ENCODE measurements at regions not wholly inside any gene's neighbourhood (a gene's known extent, or its start where the extent isn't known, plus 50 kb on each side); places are given as distances from the start of the nearest gene placed in this dataset.

DNA sequence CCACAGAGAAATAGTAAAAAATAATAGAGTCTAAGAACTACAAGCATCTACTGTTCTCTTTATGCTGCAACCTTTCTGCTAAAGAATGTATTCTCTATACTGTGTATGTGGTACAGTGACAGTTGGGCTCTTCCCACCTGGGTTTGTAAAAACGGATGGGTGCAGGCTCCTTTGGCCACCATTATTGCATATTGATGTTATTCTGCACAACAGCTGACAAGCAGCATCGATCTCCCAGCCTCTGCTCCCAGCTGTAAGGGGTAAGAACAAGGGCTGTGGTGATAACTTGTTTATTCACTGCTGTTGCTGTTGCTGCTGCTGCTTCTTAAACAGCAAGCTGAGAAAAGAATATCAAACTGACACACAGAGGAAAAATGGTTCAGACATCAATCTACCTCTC is 56.1 kb downstream of the KCNRG start:
- TF ChIP-seq POLR2AphosphoS5 (IDR thresholded peaks at IDR 0.05; ENCODE audit: low read depth, low read length) (no peak), POU2F2 (IDR thresholded peaks at IDR 0.05; ENCODE audit: low read depth, low read length) (no peak), PAX5 (IDR thresholded peaks at IDR 0.05; ENCODE audit: insufficient read depth, low read length, severe bottlenecking) (no peak), SPI1 (IDR thresholded peaks at IDR 0.05; ENCODE audit: low read depth, low read length) (no peak), TAF1 (IDR thresholded peaks at IDR 0.05; ENCODE audit: low read depth, low read length) (no peak), POLR2A (IDR thresholded peaks at IDR 0.05; ENCODE audit: low read depth, low read length) (no peak)
- DNase-seq (ENCODE audit: insufficient read length, low spot score) (no peak), FAIRE-seq (peak; percentile 77)

GRCh38 chr13:50072676-50073075 is 57.4 kb downstream of the KCNRG start:
- DNase-seq (ENCODE audit: insufficient read length, low spot score) (no peak), FAIRE-seq (no peak)
- TF ChIP-seq PAX5 (IDR thresholded peaks at IDR 0.05; ENCODE audit: insufficient read depth, low read length, severe bottlenecking) (no peak), TAF1 (IDR thresholded peaks at IDR 0.05; ENCODE audit: low read depth, low read length) (no peak), SPI1 (IDR thresholded peaks at IDR 0.05; ENCODE audit: low read depth, low read length) (no peak), POLR2AphosphoS5 (IDR thresholded peaks at IDR 0.05; ENCODE audit: low read depth, low read length) (no peak), POU2F2 (IDR thresholded peaks at IDR 0.05; ENCODE audit: low read depth, low read length) (no peak), POLR2A (IDR thresholded peaks at IDR 0.05; ENCODE audit: low read depth, low read length) (no peak)

GRCh38 chr13:50073340-50073739 is 58.1 kb downstream of the KCNRG start:
- FAIRE-seq (no peak), DNase-seq (ENCODE audit: insufficient read length, low spot score) (no peak)
- TF ChIP-seq POU2F2 (IDR thresholded peaks at IDR 0.05; ENCODE audit: low read depth, low read length) (no peak), TAF1 (IDR thresholded peaks at IDR 0.05; ENCODE audit: low read depth, low read length) (no peak), SPI1 (IDR thresholded peaks at IDR 0.05; ENCODE audit: low read depth, low read length) (no peak), PAX5 (IDR thresholded peaks at IDR 0.05; ENCODE audit: insufficient read depth, low read length, severe bottlenecking) (no peak), POLR2AphosphoS5 (IDR thresholded peaks at IDR 0.05; ENCODE audit: low read depth, low read length) (no peak), POLR2A (IDR thresholded peaks at IDR 0.05; ENCODE audit: low read depth, low read length) (no peak)

DNA sequence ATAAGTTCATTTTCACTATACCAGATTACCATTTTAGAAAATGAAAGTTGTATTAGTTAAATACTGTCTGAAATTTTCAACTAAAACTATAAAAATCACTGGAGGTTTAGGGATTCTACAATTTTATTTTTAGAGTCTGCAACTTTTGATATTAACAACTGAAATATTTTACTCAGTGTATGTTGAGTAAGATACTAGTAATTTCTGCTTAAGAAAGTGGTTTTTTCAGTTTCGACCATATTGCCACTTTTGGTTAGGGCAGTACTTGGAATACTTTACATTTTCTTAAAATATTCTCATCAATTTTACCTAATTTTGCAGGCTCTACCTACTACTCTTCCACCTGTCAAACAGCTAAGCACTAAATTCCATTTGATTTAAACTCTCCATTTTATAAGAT is 59.6 kb downstream of the KCNRG start:
- DNase-seq (ENCODE audit: insufficient read length, low spot score) (no peak), FAIRE-seq (no peak)
- TF ChIP-seq SPI1 (IDR thresholded peaks at IDR 0.05; ENCODE audit: low read depth, low read length) (no peak), TAF1 (IDR thresholded peaks at IDR 0.05; ENCODE audit: low read depth, low read length) (no peak), POU2F2 (IDR thresholded peaks at IDR 0.05; ENCODE audit: low read depth, low read length) (no peak), PAX5 (IDR thresholded peaks at IDR 0.05; ENCODE audit: insufficient read depth, low read length, severe bottlenecking) (no peak), POLR2A (IDR thresholded peaks at IDR 0.05; ENCODE audit: low read depth, low read length) (no peak), POLR2AphosphoS5 (IDR thresholded peaks at IDR 0.05; ENCODE audit: low read depth, low read length) (no peak)

- TF ChIP-seq POU2F2 (IDR thresholded peaks at IDR 0.05; ENCODE audit: low read depth, low read length) (no peak), PAX5 (IDR thresholded peaks at IDR 0.05; ENCODE audit: insufficient read depth, low read length, severe bottlenecking) (no peak), TAF1 (IDR thresholded peaks at IDR 0.05; ENCODE audit: low read depth, low read length) (no peak), POLR2AphosphoS5 (IDR thresholded peaks at IDR 0.05; ENCODE audit: low read depth, low read length) (no peak), POLR2A (IDR thresholded peaks at IDR 0.05; ENCODE audit: low read depth, low read length) (no peak), SPI1 (IDR thresholded peaks at IDR 0.05; ENCODE audit: low read depth, low read length) (no peak)
- FAIRE-seq = peak; percentile 74
- no peak for DNase-seq (ENCODE audit: insufficient read length, low spot score)
Observed at GRCh38 chr13:50075619-50076097, 60.4 kb downstream of the KCNRG start.

- no peak for TF ChIP-seq POLR2AphosphoS5 (IDR thresholded peaks at IDR 0.05; ENCODE audit: low read depth, low read length)
- TF ChIP-seq PAX5 (IDR thresholded peaks at IDR 0.05; ENCODE audit: insufficient read depth, low read length, severe bottlenecking) = no peak
- TF ChIP-seq TAF1 (IDR thresholded peaks at IDR 0.05; ENCODE audit: low read depth, low read length) = no peak
- DNase-seq (ENCODE audit: insufficient read length, low spot score) (no peak), FAIRE-seq (no peak)
Observed at GRCh38 chr13:50077431-50077830, 62.2 kb downstream of the KCNRG start.

DNA sequence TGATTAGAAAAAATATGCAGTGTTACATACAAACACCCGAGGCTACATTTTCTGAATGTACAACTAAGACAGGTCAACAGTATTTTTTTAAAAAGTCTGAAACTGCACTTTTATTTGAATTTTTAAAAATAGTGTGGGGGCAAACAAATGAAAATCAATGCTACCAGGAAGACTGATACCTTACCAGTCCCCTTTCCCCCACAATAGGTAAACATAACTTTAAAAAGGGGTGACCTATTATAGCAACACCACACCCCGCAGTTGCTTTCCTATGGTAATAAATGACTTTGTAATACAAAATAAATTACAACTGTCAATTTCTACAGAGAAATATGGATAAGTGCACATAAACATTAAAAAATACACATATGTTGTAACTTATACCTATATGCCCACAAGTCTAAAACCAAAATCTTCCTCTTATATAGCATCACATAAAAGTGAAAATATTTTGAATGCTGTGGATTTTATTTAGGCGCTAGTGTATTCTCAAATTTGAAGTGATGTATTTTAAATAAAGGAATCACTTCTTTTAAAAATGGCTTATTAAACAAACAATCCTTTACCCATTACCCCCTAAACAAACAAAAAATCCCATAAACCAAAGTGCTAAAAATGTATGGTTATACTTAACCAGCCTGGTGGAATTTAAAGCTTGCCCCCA is 63.1 kb downstream of the KCNRG start:
- DNase-seq (ENCODE audit: insufficient read length, low spot score) (no peak), FAIRE-seq (no peak)
- TF ChIP-seq PAX5 (IDR thresholded peaks at IDR 0.05; ENCODE audit: insufficient read depth, low read length, severe bottlenecking) = no peak
- TF ChIP-seq POLR2AphosphoS5 (IDR thresholded peaks at IDR 0.05; ENCODE audit: low read depth, low read length) = no peak
- TF ChIP-seq TAF1 (IDR thresholded peaks at IDR 0.05; ENCODE audit: low read depth, low read length) = no peak
- TF ChIP-seq POLR2A (IDR thresholded peaks at IDR 0.05; ENCODE audit: low read depth, low read length) = no peak
- TF ChIP-seq SPI1 (IDR thresholded peaks at IDR 0.05; ENCODE audit: low read depth, low read length) = no peak
- no peak for TF ChIP-seq POU2F2 (IDR thresholded peaks at IDR 0.05; ENCODE audit: low read depth, low read length)

- no peak for TF ChIP-seq POU2F2 (IDR thresholded peaks at IDR 0.05; ENCODE audit: low read depth, low read length)
- no peak for TF ChIP-seq POLR2AphosphoS5 (IDR thresholded peaks at IDR 0.05; ENCODE audit: low read depth, low read length)
- TF ChIP-seq PAX5 (IDR thresholded peaks at IDR 0.05; ENCODE audit: insufficient read depth, low read length, severe bottlenecking) = no peak
- no peak for TF ChIP-seq TAF1 (IDR thresholded peaks at IDR 0.05; ENCODE audit: low read depth, low read length)
- TF ChIP-seq SPI1 (IDR thresholded peaks at IDR 0.05; ENCODE audit: low read depth, low read length) = no peak
- no peak for TF ChIP-seq POLR2A (IDR thresholded peaks at IDR 0.05; ENCODE audit: low read depth, low read length)
- DNase-seq (ENCODE audit: insufficient read length, low spot score) = no peak
- FAIRE-seq = no peak
Observed at GRCh38 chr13:50078895-50079654, 63.8 kb downstream of the KCNRG start.

DNA sequence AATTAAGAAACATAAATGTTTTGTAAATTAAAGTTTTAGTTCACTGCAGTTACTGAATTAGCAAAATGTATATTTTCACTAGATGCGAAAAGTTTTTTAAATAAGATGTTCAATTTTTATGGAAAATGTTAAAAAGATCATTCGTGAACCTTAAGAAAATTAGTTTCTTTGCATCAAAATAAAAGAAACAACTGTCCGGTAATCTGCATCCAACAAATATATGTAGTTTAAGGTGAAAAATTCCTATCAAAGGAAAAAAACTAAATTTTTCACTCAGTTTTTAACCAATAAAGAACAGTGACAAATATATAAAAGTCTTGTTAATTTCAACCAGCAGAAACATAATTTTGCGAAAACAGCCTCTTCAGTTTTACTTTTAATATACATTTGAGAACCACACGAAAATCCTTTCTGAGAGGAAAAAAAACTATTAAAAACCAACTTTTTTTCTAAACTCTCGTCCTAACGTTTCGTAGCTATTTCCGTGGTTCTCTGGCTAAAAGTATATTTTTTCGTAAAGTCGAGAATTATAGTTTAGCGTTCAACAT is 64.5 kb downstream of the KCNRG start:
- FAIRE-seq = no peak
- no peak for TF ChIP-seq POLR2AphosphoS5 (IDR thresholded peaks at IDR 0.05; ENCODE audit: low read depth, low read length)
- no peak for TF ChIP-seq SPI1 (IDR thresholded peaks at IDR 0.05; ENCODE audit: low read depth, low read length)
- TF ChIP-seq PAX5 (IDR thresholded peaks at IDR 0.05; ENCODE audit: insufficient read depth, low read length, severe bottlenecking) = no peak
- TF ChIP-seq POU2F2 (IDR thresholded peaks at IDR 0.05; ENCODE audit: low read depth, low read length) = no peak
- no peak for TF ChIP-seq POLR2A (IDR thresholded peaks at IDR 0.05; ENCODE audit: low read depth, low read length)
- no peak for TF ChIP-seq TAF1 (IDR thresholded peaks at IDR 0.05; ENCODE audit: low read depth, low read length)

More for the DNA sequence above, 64.5 kb downstream of the KCNRG start:
- no peak for DNase-seq (ENCODE audit: insufficient read length, low spot score)

Measured in GM12891 (cell line).